ENCODE measurements at regions not wholly inside any gene's neighbourhood (a gene's known extent, or its start where the extent isn't known, plus 50 kb on each side); places are given as distances from the start of the nearest gene placed in this dataset.

GRCh38 chr3:30181178-30181465 lies 425.3 kb upstream of the TGFBR2 start:
- no peak overlapping the region for H3K4me3 Mint-ChIP-seq
- ChIA-PET POLR2A (ENCODE audit: partially characterized antibody) (no interaction called here), CTCF (ENCODE audit: partially characterized antibody) (interaction anchor here (3.8 kb wide), 1 partner anchor 17 kb away, joined by 26 read pairs; no protein-coding TSS in a partner anchor)
- H3K36me3 ChIP-seq (ENCODE audit: insufficient read depth, low read length) = no peaks in the 10 kb centered on the region
- H3K36me3 Mint-ChIP-seq = no peaks in the 10 kb centered on the region
- no peak overlapping the region for H3K27ac ChIP-seq (ENCODE audit: low read depth, low read length)
- no peaks in the 10 kb centered on the region for H3K27me3 ChIP-seq (ENCODE audit: insufficient read depth, low read length)
- no peaks in the 10 kb centered on the region for H3K9me3 ChIP-seq (ENCODE audit: control insufficient read depth in 1 of 2, low read length in 2 of 2)
- peaks cover 0 to 3% (median 0%) of the 10 kb centered on the region in 8 donors for H3K9me3 Mint-ChIP-seq
- peaks cover 9% of the 10 kb centered on the region in 2 donors for H3K27me3 Mint-ChIP-seq
- H3K4me3 ChIP-seq (ENCODE audit: low read length in 2 of 2) = no peak overlapping the region
- no peaks in the 10 kb centered on the region for H3K4me1 ChIP-seq (ENCODE audit: insufficient read depth, low read length)
- intact Hi-C loops (cut with micrococcal nuclease) = no loop called here
- H3K4me1 Mint-ChIP-seq = no peaks in the 10 kb centered on the region
- H3K27ac Mint-ChIP-seq = no peak overlapping the region
- no peak for DNase-seq

GRCh38 chr3:30181581-30181980 lies 424.8 kb upstream of the TGFBR2 start:
- Mint-ChIP-seq H3K4me1 (no peaks in the 10 kb centered on the region), H3K9me3 (peaks cover 0 to 3% (median 0%) of the 10 kb centered on the region in 8 donors), H3K27me3 (peaks cover 9% of the 10 kb centered on the region in 2 donors), H3K4me3 (no peak overlapping the region), H3K27ac (no peak overlapping the region), H3K36me3 (no peaks in the 10 kb centered on the region)
- ChIA-PET CTCF (ENCODE audit: partially characterized antibody) (interaction anchor here (3.8 kb wide), 1 partner anchor 17 kb away, joined by 26 read pairs; no protein-coding TSS in a partner anchor), POLR2A (ENCODE audit: partially characterized antibody) (no interaction called here)
- no peaks in the 10 kb centered on the region for H3K36me3 ChIP-seq (ENCODE audit: insufficient read depth, low read length)
- H3K27ac ChIP-seq (ENCODE audit: low read depth, low read length) = no peak overlapping the region
- H3K9me3 ChIP-seq (ENCODE audit: control insufficient read depth in 1 of 2, low read length in 2 of 2) = no peaks in the 10 kb centered on the region
- intact Hi-C loops (cut with micrococcal nuclease) = no loop called here
- no peak overlapping the region for H3K4me3 ChIP-seq (ENCODE audit: low read length in 2 of 2)
- no peaks in the 10 kb centered on the region for H3K4me1 ChIP-seq (ENCODE audit: insufficient read depth, low read length)
- H3K27me3 ChIP-seq (ENCODE audit: insufficient read depth, low read length) = no peaks in the 10 kb centered on the region
- no peak for DNase-seq

DNA sequence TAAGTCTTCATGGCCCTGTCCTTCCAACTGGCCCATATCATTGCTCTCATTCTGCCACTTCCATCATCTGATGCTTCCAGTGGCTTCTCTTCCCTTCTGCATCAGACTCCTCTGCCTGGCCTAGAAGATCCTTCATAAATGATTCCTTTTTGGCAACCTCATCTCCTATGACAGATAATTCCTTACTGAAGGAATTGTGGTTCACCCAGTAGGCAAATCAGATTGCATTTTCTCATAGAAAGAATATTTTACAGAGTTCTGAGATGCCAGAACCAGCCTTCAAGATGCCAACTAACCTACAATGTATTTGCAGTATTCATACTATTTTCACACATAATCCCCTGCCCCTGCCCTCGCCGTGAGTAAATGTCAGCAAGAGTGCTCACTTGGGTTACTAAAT lies 423.0 kb upstream of the TGFBR2 start:
- intact Hi-C loops (cut with micrococcal nuclease) = no loop called here
- Mint-ChIP-seq H3K27ac (no peak overlapping the region), H3K4me3 (no peak overlapping the region), H3K27me3 (peaks cover 9% of the 10 kb centered on the region in 2 donors), H3K4me1 (no peaks in the 10 kb centered on the region), H3K36me3 (no peaks in the 10 kb centered on the region), H3K9me3 (peaks cover 0 to 3% (median 0%) of the 10 kb centered on the region in 8 donors)
- Histone ChIP-seq H3K36me3 (ENCODE audit: insufficient read depth, low read length) (no peaks in the 10 kb centered on the region), H3K4me1 (ENCODE audit: insufficient read depth, low read length) (no peaks in the 10 kb centered on the region), H3K4me3 (ENCODE audit: low read length in 2 of 2) (no peak overlapping the region), H3K27ac (ENCODE audit: low read depth, low read length) (no peak overlapping the region), H3K9me3 (ENCODE audit: control insufficient read depth in 1 of 2, low read length in 2 of 2) (no peaks in the 10 kb centered on the region), H3K27me3 (ENCODE audit: insufficient read depth, low read length) (no peaks in the 10 kb centered on the region)
- ChIA-PET POLR2A (ENCODE audit: partially characterized antibody) (no interaction called here), CTCF (ENCODE audit: partially characterized antibody) (interaction anchor here (3.8 kb wide), 1 partner anchor 15 kb away, joined by 26 read pairs; no protein-coding TSS in a partner anchor)
- DNase-seq = no peak

DNA sequence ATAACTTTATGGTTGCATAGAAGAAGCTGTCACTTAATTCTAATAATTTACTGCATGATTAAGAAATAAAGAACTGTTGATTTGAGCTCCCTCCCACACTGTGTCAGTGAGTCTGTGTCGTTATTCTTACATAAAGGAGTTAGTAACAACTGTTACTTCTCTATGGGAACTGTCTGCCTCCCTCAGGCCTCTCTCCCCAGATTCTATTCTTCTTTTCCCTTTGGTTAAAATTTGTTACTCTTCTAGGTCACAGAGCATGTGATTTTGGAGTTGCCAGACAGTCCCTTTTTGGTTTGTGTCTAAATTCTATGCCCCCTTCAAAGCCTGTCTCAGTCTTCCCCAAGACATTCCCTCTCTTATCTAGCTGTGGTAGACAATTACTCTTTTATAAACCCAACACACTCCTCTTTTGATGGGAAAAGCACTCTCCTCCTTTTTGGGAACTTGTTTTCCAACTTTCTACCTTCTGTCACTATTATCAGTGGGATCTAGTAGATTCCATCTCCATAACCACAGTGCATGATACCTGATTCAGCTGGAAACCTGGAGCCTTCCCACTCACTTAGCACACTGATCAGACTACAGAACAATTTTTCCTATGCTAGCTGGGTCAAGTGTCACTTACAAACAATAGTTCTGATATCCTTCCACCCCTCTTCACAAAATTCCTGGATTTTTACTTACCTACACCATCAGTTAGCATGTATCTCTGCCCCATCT lies 422.1 kb upstream of the TGFBR2 start:
- H3K27ac Mint-ChIP-seq = no peak overlapping the region
- ChIA-PET POLR2A (ENCODE audit: partially characterized antibody) (no interaction called here), CTCF (ENCODE audit: partially characterized antibody) (interaction anchor here (3.8 kb wide), 1 partner anchor 14 kb away, joined by 26 read pairs; no protein-coding TSS in a partner anchor)
- Histone ChIP-seq H3K36me3 (ENCODE audit: insufficient read depth, low read length) (no peaks in the 10 kb centered on the region), H3K27me3 (ENCODE audit: insufficient read depth, low read length) (no peaks in the 10 kb centered on the region), H3K9me3 (ENCODE audit: control insufficient read depth in 1 of 2, low read length in 2 of 2) (no peaks in the 10 kb centered on the region), H3K4me3 (ENCODE audit: low read length in 2 of 2) (no peak overlapping the region), H3K27ac (ENCODE audit: low read depth, low read length) (no peak overlapping the region), H3K4me1 (ENCODE audit: insufficient read depth, low read length) (no peaks in the 10 kb centered on the region)
- intact Hi-C loops (cut with micrococcal nuclease) = no loop called here
- no peak for DNase-seq
- no peaks in the 10 kb centered on the region for H3K4me1 Mint-ChIP-seq
- H3K27me3 Mint-ChIP-seq = peaks cover 9 to 11% of the 10 kb centered on the region in 2 donors
- H3K4me3 Mint-ChIP-seq = no peak overlapping the region
- H3K36me3 Mint-ChIP-seq = no peaks in the 10 kb centered on the region
- H3K9me3 Mint-ChIP-seq = peaks cover 0 to under 1% (median 0%) of the 10 kb centered on the region in 8 donors

GRCh38 chr3:30185872-30186271 lies 420.5 kb upstream of the TGFBR2 start:
- ChIA-PET POLR2A (ENCODE audit: partially characterized antibody) (no interaction called here), CTCF (ENCODE audit: partially characterized antibody) (interaction anchor here (1.0 kb wide), 1 partner anchor 12 kb away, joined by 3 read pairs; no protein-coding TSS in a partner anchor)
- H3K4me3 ChIP-seq (ENCODE audit: low read length in 2 of 2) = no peak overlapping the region
- peaks cover 9 to 11% of the 10 kb centered on the region in 2 donors for H3K27me3 Mint-ChIP-seq
- H3K27ac ChIP-seq (ENCODE audit: low read depth, low read length) = no peak overlapping the region
- no peaks in the 10 kb centered on the region for H3K36me3 Mint-ChIP-seq
- DNase-seq = no peak
- no peaks in the 10 kb centered on the region for H3K4me1 ChIP-seq (ENCODE audit: insufficient read depth, low read length)
- no peaks in the 10 kb centered on the region for H3K27me3 ChIP-seq (ENCODE audit: insufficient read depth, low read length)
- H3K36me3 ChIP-seq (ENCODE audit: insufficient read depth, low read length) = no peaks in the 10 kb centered on the region
- no peaks in the 10 kb centered on the region for H3K4me1 Mint-ChIP-seq
- no peak overlapping the region for H3K4me3 Mint-ChIP-seq
- intact Hi-C loops (cut with micrococcal nuclease) = no loop called here
- no peaks in the 10 kb centered on the region for H3K9me3 Mint-ChIP-seq
- H3K9me3 ChIP-seq (ENCODE audit: control insufficient read depth in 1 of 2, low read length in 2 of 2) = no peaks in the 10 kb centered on the region
- no peak overlapping the region for H3K27ac Mint-ChIP-seq

DNA sequence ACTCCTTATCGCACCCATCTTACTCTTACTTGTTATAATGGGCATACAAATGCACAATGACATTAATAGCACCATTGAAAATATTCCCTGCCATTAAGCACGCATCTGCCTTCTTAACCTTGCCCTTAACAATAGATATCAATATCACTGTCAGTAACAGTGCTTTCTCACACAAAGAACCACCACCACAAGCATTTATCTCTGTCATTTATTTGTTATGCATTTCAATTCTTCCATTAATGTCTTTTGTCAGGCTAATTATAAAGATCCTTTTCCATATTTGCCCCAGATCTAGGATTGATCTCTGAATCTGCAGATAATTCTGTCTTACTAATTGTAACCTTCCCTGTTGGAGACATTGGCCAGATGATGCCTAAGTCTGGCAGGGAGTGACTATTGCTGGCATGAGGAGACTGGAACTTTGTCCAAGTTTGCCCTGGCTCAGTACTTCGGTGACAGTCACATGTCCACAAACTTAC lies 419.6 kb upstream of the TGFBR2 start:
- Mint-ChIP-seq H3K4me1 (no peaks in the 10 kb centered on the region), H3K36me3 (no peaks in the 10 kb centered on the region), H3K9me3 (no peaks in the 10 kb centered on the region), H3K4me3 (no peak overlapping the region), H3K27ac (no peak overlapping the region), H3K27me3 (peaks cover 8 to 11% of the 10 kb centered on the region in 2 donors)
- Histone ChIP-seq H3K27me3 (ENCODE audit: insufficient read depth, low read length) (no peaks in the 10 kb centered on the region), H3K4me3 (ENCODE audit: low read length in 2 of 2) (no peak overlapping the region), H3K27ac (ENCODE audit: low read depth, low read length) (no peak overlapping the region), H3K36me3 (ENCODE audit: insufficient read depth, low read length) (no peaks in the 10 kb centered on the region), H3K4me1 (ENCODE audit: insufficient read depth, low read length) (no peaks in the 10 kb centered on the region), H3K9me3 (ENCODE audit: control insufficient read depth in 1 of 2, low read length in 2 of 2) (no peaks in the 10 kb centered on the region)
- no peak for DNase-seq
- intact Hi-C loops (cut with micrococcal nuclease) = no loop called here
- CTCF ChIA-PET (ENCODE audit: partially characterized antibody) = interaction anchor here (1.0 to 2.4 kb wide), 2 partner anchors 11 to 12 kb away, joined by 3 to 26 read pairs; no protein-coding TSS in a partner anchor
- POLR2A ChIA-PET (ENCODE audit: partially characterized antibody) = no interaction called here

DNA sequence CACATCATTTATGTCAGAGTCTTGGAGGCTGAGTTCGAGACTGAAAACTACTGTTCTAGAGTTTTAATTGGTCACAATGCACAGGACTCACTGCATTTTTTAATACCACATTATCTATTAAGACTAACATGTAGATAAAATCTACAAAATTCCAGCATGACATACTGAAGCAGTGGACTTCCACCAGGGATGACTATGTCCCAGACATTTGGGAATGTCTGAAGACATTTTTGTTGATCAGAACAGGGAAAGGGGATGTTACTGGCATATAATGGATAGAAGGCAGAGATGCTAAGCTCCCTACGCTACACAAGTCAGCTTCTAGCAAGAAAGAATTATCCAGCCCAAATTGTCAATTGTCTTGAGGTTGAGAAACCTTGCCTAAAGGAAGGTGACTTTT lies 419.0 kb upstream of the TGFBR2 start:
- Histone ChIP-seq H3K27ac (ENCODE audit: low read depth, low read length) (no peak overlapping the region), H3K4me3 (ENCODE audit: low read length in 2 of 2) (no peak overlapping the region), H3K4me1 (ENCODE audit: insufficient read depth, low read length) (no peaks in the 10 kb centered on the region), H3K27me3 (ENCODE audit: insufficient read depth, low read length) (no peaks in the 10 kb centered on the region), H3K9me3 (ENCODE audit: control insufficient read depth in 1 of 2, low read length in 2 of 2) (no peaks in the 10 kb centered on the region), H3K36me3 (ENCODE audit: insufficient read depth, low read length) (no peaks in the 10 kb centered on the region)
- Mint-ChIP-seq H3K27me3 (peaks cover 8 to 11% of the 10 kb centered on the region in 2 donors), H3K27ac (no peak overlapping the region), H3K4me1 (no peaks in the 10 kb centered on the region), H3K36me3 (no peaks in the 10 kb centered on the region), H3K9me3 (no peaks in the 10 kb centered on the region), H3K4me3 (no peak overlapping the region)
- POLR2A ChIA-PET (ENCODE audit: partially characterized antibody) = no interaction called here
- CTCF ChIA-PET (ENCODE audit: partially characterized antibody) = interaction anchor here (2.4 kb wide), 1 partner anchor 11 kb away, joined by 26 read pairs; no protein-coding TSS in a partner anchor
- intact Hi-C loops (cut with micrococcal nuclease) = no loop called here
- DNase-seq = no peak
